Astrocyte (in vitro differentiated cells and primary cell): ENCODE measurements at regions not wholly inside any gene's neighbourhood (a gene's known extent, or its start where the extent isn't known, plus 50 kb on each side); places are given as distances from the start of the nearest gene placed in this dataset.

ENCODE experiments used
- DNase-seq: peaks from one replicate; pipeline ENCODE4 v3.0.0-alpha.2; 2010; ENCODE audit warnings: low read depth
- FAIRE-seq: peaks from 2 replicates; lab custom pipeline; 2011; peaks lifted over from hg19 to GRCh38; lab: Jason Lieb, UNC
- H2AFZ ChIP-seq: 2 replicates; pipeline ENCODE4 v1.6.0; 2012; ENCODE audit warnings: low read depth, low read length, inconsistent platforms
- H3K27ac ChIP-seq: 2 replicates; pipeline ENCODE4 v1.5.1; 2011; ENCODE audit warnings: low read depth, low read length, inconsistent platforms
- H3K27me3 ChIP-seq: 2 replicates; pipeline ENCODE4 v1.6.0; 2011; ENCODE audit warnings: low read length, inconsistent platforms; ENCODE audit not compliant: insufficient read depth
- H3K36me3 ChIP-seq: 2 replicates; pipeline ENCODE4 v1.5.1; 2011; ENCODE audit warnings: low read length, inconsistent platforms; ENCODE audit not compliant: insufficient read depth
- H3K4me1 ChIP-seq: 2 replicates; pipeline ENCODE4 v1.5.1; 2011; ENCODE audit warnings: low read length, inconsistent platforms; ENCODE audit not compliant: insufficient read depth
- H3K4me2 ChIP-seq: 2 replicates; pipeline ENCODE4 v1.6.0; 2012; ENCODE audit warnings: low read length, inconsistent platforms
- H3K4me3 ChIP-seq: 2 replicates; pipeline ENCODE4 v1.5.1; 2011; ENCODE audit warnings: low read depth, mild to moderate bottlenecking, low read length, inconsistent platforms; ENCODE audit not compliant: insufficient read depth
- H3K79me2 ChIP-seq: 2 replicates; pipeline ENCODE4 v1.6.0; 2012; ENCODE audit warnings: mild to moderate bottlenecking, low read length, inconsistent platforms; ENCODE audit not compliant: insufficient read depth
- H3K9ac ChIP-seq: 2 replicates; pipeline ENCODE4 v1.6.0; 2012; ENCODE audit warnings: mild to moderate bottlenecking, low read length, inconsistent platforms
- H3K9me3 ChIP-seq: 2 replicates; pipeline ENCODE4 v1.5.1; 2012; ENCODE audit warnings: low read depth, mild to moderate bottlenecking, low read length, inconsistent platforms; ENCODE audit not compliant: insufficient read depth
- H4K20me1 ChIP-seq: 2 replicates; pipeline ENCODE4 v1.6.0; 2012; ENCODE audit warnings: low read length, inconsistent platforms; ENCODE audit not compliant: insufficient read depth
- H3K27ac Mint-ChIP-seq: one replicate; pipeline ENCODE4 v1.8.0; 2021; ENCODE audit warnings: mild to moderate bottlenecking, mixed read lengths; ENCODE audit not compliant: unreplicated experiment
- H3K27me3 Mint-ChIP-seq: one replicate; pipeline ENCODE4 v1.8.0; 2021; ENCODE audit warnings: low read depth, mixed read lengths; ENCODE audit not compliant: unreplicated experiment
- H3K36me3 Mint-ChIP-seq: one replicate; pipeline ENCODE4 v1.8.0; 2021; ENCODE audit warnings: low read depth, mixed read lengths; ENCODE audit not compliant: unreplicated experiment
- H3K4me1 Mint-ChIP-seq: one replicate; pipeline ENCODE4 v1.8.0; 2021; ENCODE audit warnings: low read depth, mixed read lengths; ENCODE audit not compliant: unreplicated experiment
- H3K4me3 Mint-ChIP-seq: one replicate; pipeline ENCODE4 v1.8.0; 2021; ENCODE audit warnings: mild to moderate bottlenecking, moderate library complexity, mixed read lengths; ENCODE audit not compliant: unreplicated experiment
- H3K9me3 Mint-ChIP-seq: one replicate; pipeline ENCODE4 v1.8.0; 2021; ENCODE audit warnings: mild to moderate bottlenecking, mixed read lengths; ENCODE audit not compliant: unreplicated experiment
- EZH2 ChIP-seq: IDR thresholded peaks from 2 replicates; pipeline ENCODE4 v1.6.1; 2012; ENCODE audit warnings: mild to moderate bottlenecking, low read length, inconsistent platforms; ENCODE audit not compliant: insufficient read depth
- TF ChIP-seq, protein P1 (sequence below): IDR thresholded peaks from 2 replicates; pipeline ENCODE4 v1.5.1; 2011; ENCODE audit warnings: low read depth, mild to moderate bottlenecking, inconsistent platforms, low read length, moderate library complexity; ENCODE audit not compliant: insufficient read depth

DNA sequence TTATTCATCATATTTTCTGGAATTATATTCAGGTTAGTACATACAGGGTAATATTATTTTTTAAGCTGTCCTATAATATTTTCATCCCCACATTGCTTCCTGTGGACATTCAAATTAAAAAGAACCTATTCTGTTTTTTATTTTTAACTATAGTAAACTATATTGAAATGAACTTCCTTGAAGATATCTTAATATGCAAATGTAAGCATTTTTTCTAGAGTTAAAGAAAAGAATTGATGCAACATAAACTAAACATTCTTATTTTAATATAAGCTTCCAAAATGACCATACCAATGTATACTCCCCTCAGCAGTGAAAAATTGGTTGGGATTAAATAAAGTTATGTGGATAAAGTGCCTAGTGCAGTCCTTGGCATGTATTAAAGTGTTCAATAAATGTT is 416.6 kb downstream of the KIF2B start:
- Histone ChIP-seq H2AFZ (no peak overlapping the region), H3K4me3 (no peak overlapping the region), H3K9ac (no peak overlapping the region), H3K9me3 (peaks cover 4% of the 10 kb centered on the region), H3K36me3 (no peaks in the 10 kb centered on the region), H3K4me2 (no peak overlapping the region), H3K27me3 (no peaks in the 10 kb centered on the region), H3K27ac (no peak overlapping the region), H4K20me1 (no peaks in the 10 kb centered on the region), H3K4me1 (no peaks in the 10 kb centered on the region), H3K79me2 (no peaks in the 10 kb centered on the region)
- Mint-ChIP-seq H3K9me3 (peaks cover 2% of the 10 kb centered on the region), H3K4me3 (no peak overlapping the region), H3K27ac (no peak overlapping the region), H3K27me3 (no peaks in the 10 kb centered on the region), H3K36me3 (no peaks in the 10 kb centered on the region), H3K4me1 (peaks cover 2% of the 10 kb centered on the region)
- no peak for FAIRE-seq
- no peak for DNase-seq
- no peak for TF ChIP-seq EZH2
- TF ChIP-seq, protein P1, sequence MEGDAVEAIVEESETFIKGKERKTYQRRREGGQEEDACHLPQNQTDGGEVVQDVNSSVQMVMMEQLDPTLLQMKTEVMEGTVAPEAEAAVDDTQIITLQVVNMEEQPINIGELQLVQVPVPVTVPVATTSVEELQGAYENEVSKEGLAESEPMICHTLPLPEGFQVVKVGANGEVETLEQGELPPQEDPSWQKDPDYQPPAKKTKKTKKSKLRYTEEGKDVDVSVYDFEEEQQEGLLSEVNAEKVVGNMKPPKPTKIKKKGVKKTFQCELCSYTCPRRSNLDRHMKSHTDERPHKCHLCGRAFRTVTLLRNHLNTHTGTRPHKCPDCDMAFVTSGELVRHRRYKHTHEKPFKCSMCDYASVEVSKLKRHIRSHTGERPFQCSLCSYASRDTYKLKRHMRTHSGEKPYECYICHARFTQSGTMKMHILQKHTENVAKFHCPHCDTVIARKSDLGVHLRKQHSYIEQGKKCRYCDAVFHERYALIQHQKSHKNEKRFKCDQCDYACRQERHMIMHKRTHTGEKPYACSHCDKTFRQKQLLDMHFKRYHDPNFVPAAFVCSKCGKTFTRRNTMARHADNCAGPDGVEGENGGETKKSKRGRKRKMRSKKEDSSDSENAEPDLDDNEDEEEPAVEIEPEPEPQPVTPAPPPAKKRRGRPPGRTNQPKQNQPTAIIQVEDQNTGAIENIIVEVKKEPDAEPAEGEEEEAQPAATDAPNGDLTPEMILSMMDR = no peak

DNA sequence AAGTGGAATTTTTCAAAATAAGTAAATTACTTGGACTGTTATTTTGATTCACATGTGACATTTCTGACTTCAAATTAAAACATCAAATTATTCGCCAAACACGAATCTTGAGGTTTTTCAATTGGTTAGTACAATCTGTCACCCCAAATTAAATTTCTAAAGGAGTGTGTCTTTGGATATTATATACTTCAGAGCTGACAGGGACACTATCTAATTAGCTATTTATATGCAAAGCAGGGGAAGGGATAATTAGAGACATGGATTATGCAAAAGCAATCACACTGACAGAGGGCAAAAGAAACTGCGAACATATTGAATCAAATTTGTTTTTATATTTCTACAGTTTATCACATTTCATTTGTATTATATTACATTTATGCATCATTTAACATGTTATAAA is 433.0 kb downstream of the KIF2B start:
- Mint-ChIP-seq H3K36me3 (no peaks in the 10 kb centered on the region), H3K4me1 (no peaks in the 10 kb centered on the region), H3K9me3 (peaks cover 2% of the 10 kb centered on the region), H3K27me3 (no peaks in the 10 kb centered on the region), H3K4me3 (no peak overlapping the region), H3K27ac (no peak overlapping the region)
- Histone ChIP-seq H2AFZ (no peak overlapping the region), H4K20me1 (no peaks in the 10 kb centered on the region), H3K4me2 (no peak overlapping the region), H3K36me3 (no peaks in the 10 kb centered on the region), H3K4me3 (no peak overlapping the region), H3K27ac (no peak overlapping the region), H3K27me3 (no peaks in the 10 kb centered on the region), H3K4me1 (no peaks in the 10 kb centered on the region), H3K9me3 (peaks cover 10% of the 10 kb centered on the region), H3K9ac (no peak overlapping the region), H3K79me2 (no peaks in the 10 kb centered on the region)
- DNase-seq = no peak
- TF ChIP-seq EZH2 = no peak
- TF ChIP-seq, protein P1 = no peak
- no peak for FAIRE-seq

DNA sequence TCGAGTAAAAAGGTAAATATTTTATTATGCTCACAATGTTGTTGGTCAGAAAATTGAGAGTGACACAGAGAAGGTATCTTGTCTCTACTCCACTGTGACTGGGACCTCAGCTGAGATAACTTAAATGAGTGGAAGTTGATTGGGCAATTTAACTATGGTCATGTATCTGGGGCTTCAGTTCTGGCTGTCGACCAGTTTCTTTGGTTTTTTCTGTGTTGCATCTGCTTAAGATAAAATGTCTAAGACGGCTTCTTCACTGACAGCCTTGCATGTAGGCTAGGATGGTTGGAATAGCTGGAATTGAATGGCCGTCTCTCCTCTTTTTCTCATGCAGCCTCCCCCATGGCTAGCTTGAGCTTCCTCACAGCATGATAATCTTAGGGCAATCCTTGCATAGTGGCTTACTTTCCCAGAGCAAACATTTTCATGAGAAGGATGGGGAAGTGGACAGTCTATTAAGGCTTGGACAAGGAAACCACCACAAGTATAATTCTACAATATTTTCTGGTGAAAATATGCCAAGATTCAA is 433.7 kb downstream of the KIF2B start:
- Histone ChIP-seq H3K79me2 (no peaks in the 10 kb centered on the region), H2AFZ (no peak overlapping the region), H3K27me3 (no peaks in the 10 kb centered on the region), H3K4me2 (no peak overlapping the region), H3K9ac (no peak overlapping the region), H4K20me1 (no peaks in the 10 kb centered on the region), H3K4me1 (no peaks in the 10 kb centered on the region), H3K27ac (no peak overlapping the region), H3K36me3 (no peaks in the 10 kb centered on the region), H3K4me3 (no peak overlapping the region), H3K9me3 (peaks cover 10% of the 10 kb centered on the region)
- TF ChIP-seq, protein P1 = no peak
- no peak for TF ChIP-seq EZH2
- Mint-ChIP-seq H3K27me3 (no peaks in the 10 kb centered on the region), H3K9me3 (peaks cover 2% of the 10 kb centered on the region), H3K27ac (no peak overlapping the region), H3K4me3 (no peak overlapping the region), H3K36me3 (no peaks in the 10 kb centered on the region), H3K4me1 (no peaks in the 10 kb centered on the region)
- DNase-seq = no peak
- no peak for FAIRE-seq
